Thoracic aorta (tissue), 2 donors: ENCODE measurements at regions not wholly inside any gene's neighbourhood (a gene's known extent, or its start where the extent isn't known, plus 50 kb on each side); places are given as distances from the start of the nearest gene placed in this dataset.
"Not testable (repeated sequence)": the region's sequence is repeated elsewhere in the genome, so short reads cannot be mapped to it uniquely, and the experiment has no call there.

Source experiments
- ATAC-seq: fragments of 150-250 bp; one replicate; pipeline ENCODE4 v1.8.0; 2017; ENCODE audit warnings: low read depth; ENCODE audit not compliant: insufficient number of reproducible peaks, low FRiP score
- DNase-seq: peaks from one replicate; pipeline ENCODE4 v3.0.0-alpha.2; 2020; ENCODE audit warnings: low spot score
- H3K27ac ChIP-seq, 2 donors: fragments of 200-600 bp; sonication (generic); 1 replicate in 1 of 2; 2 replicates in 1 of 2; pipeline ENCODE4 v1.5.1; 2016; ENCODE audit warnings: mild to moderate bottlenecking in 2 of 2, moderate library complexity in 2 of 2
- H3K27me3 ChIP-seq: fragments of 200-600 bp; sonication (generic); replicated peaks from 2 replicates; pipeline ENCODE4 v1.6.0; 2016; ENCODE audit warnings: mild to moderate bottlenecking; ENCODE audit not compliant: insufficient read depth
- H3K36me3 ChIP-seq: fragments of 200-600 bp; sonication (generic); one replicate; pipeline ENCODE4 v1.5.1; 2016
- H3K4me1 ChIP-seq, 2 donors: fragments of 200-600 bp; sonication (generic); 1 replicate in 1 of 2; 2 replicates in 1 of 2; pipeline versions ENCODE4 v1.5.1 to v1.6.0; 2016; ENCODE audit warnings: low read depth in 2 of 2, mild to moderate bottlenecking in 1 of 2; ENCODE audit not compliant: control insufficient read depth in 1 of 2
- H3K4me3 ChIP-seq: fragments of 200-600 bp; sonication (generic); 2 replicates; pipeline ENCODE4 v1.5.1; 2016; ENCODE audit warnings: mild to moderate bottlenecking
- H3K9me3 ChIP-seq: fragments of 200-600 bp; sonication (generic); 2 replicates; pipeline ENCODE4 v1.5.1; 2016
- CTCF ChIP-seq: fragments of 200-600 bp; sonication (generic); IDR thresholded peaks from one replicate; pipeline ENCODE4 v1.5.1; 2019; ENCODE audit warnings: antibody characterized with exemption

- no peak overlapping the region for H3K4me3 ChIP-seq
- TF ChIP-seq CTCF: no peak
Observed at GRCh38 chr9:30622561-30622960, 1761.9 kb upstream of the ACO1 start.

GRCh38 chr9:30628915-30629567, 1755.4 kb upstream of the ACO1 start:
- Histone ChIP-seq H3K36me3 (no peaks in the 10 kb centered on the region), H3K27ac (no peak overlapping the region), H3K9me3 (no peaks in the 10 kb centered on the region), H3K4me1 (no peaks in the 10 kb centered on the region), H3K27me3 (no peaks in the 10 kb centered on the region), H3K4me3 (no peak overlapping the region)
- TF ChIP-seq CTCF: no peak
- ATAC-seq (no peak), DNase-seq (no peak)

More at GRCh38 chr9:30622561-30622960, 1761.9 kb upstream of the ACO1 start:
- no peaks in the 10 kb centered on the region for H3K27me3 ChIP-seq
- no peaks in the 10 kb centered on the region for H3K36me3 ChIP-seq
- H3K9me3 ChIP-seq: no peaks in the 10 kb centered on the region
- H3K27ac ChIP-seq: no peak overlapping the region
- H3K4me1 ChIP-seq: no peaks in the 10 kb centered on the region
- DNase-seq: no peak
- ATAC-seq: no peak

GRCh38 chr9:30630459-30630858, 1754.0 kb upstream of the ACO1 start:
- no peak for DNase-seq
- Histone ChIP-seq H3K27ac (no peak overlapping the region), H3K36me3 (no peaks in the 10 kb centered on the region), H3K4me3 (no peak overlapping the region), H3K27me3 (no peaks in the 10 kb centered on the region), H3K4me1 (no peaks in the 10 kb centered on the region), H3K9me3 (no peaks in the 10 kb centered on the region)
- no peak for TF ChIP-seq CTCF
- no peak for ATAC-seq

GRCh38 chr9:30646639-30647038, 1737.8 kb upstream of the ACO1 start:
- not testable (repeated sequence) for DNase-seq, H3K27ac ChIP-seq, H3K9me3 ChIP-seq, H3K36me3 ChIP-seq, H3K4me1 ChIP-seq, H3K27me3 ChIP-seq, ATAC-seq, H3K4me3 ChIP-seq

- no peak overlapping the region for H3K4me3 ChIP-seq
- H3K9me3 ChIP-seq: no peaks in the 10 kb centered on the region
- no peak for TF ChIP-seq CTCF
- ATAC-seq: no peak
- no peaks in the 10 kb centered on the region for H3K27me3 ChIP-seq
- no peaks in the 10 kb centered on the region for H3K36me3 ChIP-seq
- no peaks in the 10 kb centered on the region for H3K4me1 ChIP-seq
- no peak for DNase-seq
- H3K27ac ChIP-seq: no peak overlapping the region
Observed at GRCh38 chr9:30661925-30662324, 1722.5 kb upstream of the ACO1 start.
